ENCODE measurements at regions not wholly inside any gene's neighbourhood (a gene's known extent, or its start where the extent isn't known, plus 50 kb on each side); places are given as distances from the start of the nearest gene placed in this dataset.

- intact Hi-C loops (cut with DNase I; ENCODE audit: low total_unique reads) = no loop called here
- no peaks in the 10 kb centered on the region for H3K36me3 ChIP-seq (ENCODE audit: low read depth, missing control alignments)
- TF ChIP-seq POLR2A (IDR thresholded peaks at IDR 0.05) = no peak
- TF ChIP-seq, protein P1, sequence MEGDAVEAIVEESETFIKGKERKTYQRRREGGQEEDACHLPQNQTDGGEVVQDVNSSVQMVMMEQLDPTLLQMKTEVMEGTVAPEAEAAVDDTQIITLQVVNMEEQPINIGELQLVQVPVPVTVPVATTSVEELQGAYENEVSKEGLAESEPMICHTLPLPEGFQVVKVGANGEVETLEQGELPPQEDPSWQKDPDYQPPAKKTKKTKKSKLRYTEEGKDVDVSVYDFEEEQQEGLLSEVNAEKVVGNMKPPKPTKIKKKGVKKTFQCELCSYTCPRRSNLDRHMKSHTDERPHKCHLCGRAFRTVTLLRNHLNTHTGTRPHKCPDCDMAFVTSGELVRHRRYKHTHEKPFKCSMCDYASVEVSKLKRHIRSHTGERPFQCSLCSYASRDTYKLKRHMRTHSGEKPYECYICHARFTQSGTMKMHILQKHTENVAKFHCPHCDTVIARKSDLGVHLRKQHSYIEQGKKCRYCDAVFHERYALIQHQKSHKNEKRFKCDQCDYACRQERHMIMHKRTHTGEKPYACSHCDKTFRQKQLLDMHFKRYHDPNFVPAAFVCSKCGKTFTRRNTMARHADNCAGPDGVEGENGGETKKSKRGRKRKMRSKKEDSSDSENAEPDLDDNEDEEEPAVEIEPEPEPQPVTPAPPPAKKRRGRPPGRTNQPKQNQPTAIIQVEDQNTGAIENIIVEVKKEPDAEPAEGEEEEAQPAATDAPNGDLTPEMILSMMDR (IDR thresholded peaks at IDR 0.05) = no peak
- H3K27me3 ChIP-seq = no peaks in the 10 kb centered on the region
- WGBS, 2 donors = 0 to 53% methylated on average over 1 of the region's 1 CpG
- no peak overlapping the region for H3K27ac ChIP-seq
- H3K4me3 ChIP-seq = no peak overlapping the region
- H3K4me1 ChIP-seq = no peaks in the 10 kb centered on the region
- no peak for DNase-seq
- H3K9me3 ChIP-seq = no peaks in the 10 kb centered on the region
These were observed 138.4 kb upstream of the G2E3 start for GRCh38 chr14:30420515-30420914.

GRCh38 chr14:30426463-30426862 lies 132.5 kb upstream of the G2E3 start:
- H3K36me3 ChIP-seq (ENCODE audit: low read depth, missing control alignments) = no peaks in the 10 kb centered on the region
- no peak overlapping the region for H3K27ac ChIP-seq
- H3K4me1 ChIP-seq = no peaks in the 10 kb centered on the region
- no peak overlapping the region for H3K4me3 ChIP-seq
- WGBS, 2 donors = 87 to 91% methylated on average over 1 of the region's 1 CpG
- intact Hi-C loops (cut with DNase I; ENCODE audit: low total_unique reads) = no loop called here
- H3K27me3 ChIP-seq = no peaks in the 10 kb centered on the region
- H3K9me3 ChIP-seq = no peaks in the 10 kb centered on the region
- TF ChIP-seq POLR2A (IDR thresholded peaks at IDR 0.05) = no peak
- TF ChIP-seq, protein P1 (IDR thresholded peaks at IDR 0.05) = no peak
- DNase-seq = no peak

DNA sequence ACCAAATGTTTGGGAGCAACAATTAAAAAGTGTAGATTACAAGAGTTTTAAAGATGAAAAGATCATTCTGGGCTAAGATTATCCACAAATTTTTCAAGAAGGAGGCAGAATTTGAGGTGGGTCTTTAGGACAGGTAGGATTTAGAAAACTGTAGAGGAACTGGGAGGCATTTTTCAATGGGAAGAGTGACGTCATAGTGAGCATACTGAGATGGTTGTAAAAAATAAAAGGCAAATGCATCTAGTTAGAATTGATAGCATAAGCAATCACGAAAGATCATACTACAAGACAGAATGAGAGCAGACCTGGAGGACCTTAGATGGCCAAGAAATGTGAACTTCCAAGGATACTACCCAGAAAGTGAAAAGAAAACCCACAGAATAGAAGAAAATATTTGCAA lies 131.6 kb upstream of the G2E3 start:
- no peaks in the 10 kb centered on the region for H3K27me3 ChIP-seq
- H3K9me3 ChIP-seq = no peaks in the 10 kb centered on the region
- intact Hi-C loops (cut with DNase I; ENCODE audit: low total_unique reads) = no loop called here
- 78 to 88% methylated on average over 2 of the region's 2 CpGs for WGBS, 2 donors
- no peaks in the 10 kb centered on the region for H3K36me3 ChIP-seq (ENCODE audit: low read depth, missing control alignments)
- no peak for DNase-seq
- no peaks in the 10 kb centered on the region for H3K4me1 ChIP-seq
- H3K4me3 ChIP-seq = no peak overlapping the region
- TF ChIP-seq, protein P1 (IDR thresholded peaks at IDR 0.05) = no peak
- no peak for TF ChIP-seq POLR2A (IDR thresholded peaks at IDR 0.05)
- H3K27ac ChIP-seq = no peak overlapping the region

DNA sequence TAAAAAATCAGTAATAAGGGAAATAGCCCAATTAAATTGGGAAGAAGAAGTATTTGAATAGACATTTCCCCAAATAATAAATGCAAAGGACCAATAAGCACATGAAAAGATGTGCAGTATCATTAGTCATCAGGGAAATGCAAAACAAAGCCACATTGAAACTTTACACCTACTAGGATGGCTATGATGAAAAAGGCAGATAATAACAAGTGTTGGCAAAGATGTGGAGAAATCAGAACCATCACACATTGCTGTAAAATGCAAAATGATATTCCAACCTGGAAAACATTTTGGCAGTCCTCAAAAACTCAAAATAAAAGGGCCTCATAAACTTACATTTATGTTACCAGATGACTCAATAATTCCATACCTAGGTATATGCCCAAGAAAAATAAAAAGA lies 131.1 kb upstream of the G2E3 start:
- Histone ChIP-seq H3K4me3 (no peak overlapping the region), H3K9me3 (no peaks in the 10 kb centered on the region), H3K36me3 (ENCODE audit: low read depth, missing control alignments) (no peaks in the 10 kb centered on the region), H3K4me1 (no peaks in the 10 kb centered on the region), H3K27ac (no peak overlapping the region), H3K27me3 (no peaks in the 10 kb centered on the region)
- intact Hi-C loops (cut with DNase I; ENCODE audit: low total_unique reads) = no loop called here
- no peak for DNase-seq
- TF ChIP-seq POLR2A (IDR thresholded peaks at IDR 0.05) = no peak
- TF ChIP-seq, protein P1 (IDR thresholded peaks at IDR 0.05) = no peak

GRCh38 chr14:30431552-30431951 lies 127.4 kb upstream of the G2E3 start:
- DNase-seq = no peak
- H3K27ac ChIP-seq = no peak overlapping the region
- no peaks in the 10 kb centered on the region for H3K36me3 ChIP-seq (ENCODE audit: low read depth, missing control alignments)
- H3K4me1 ChIP-seq = no peaks in the 10 kb centered on the region
- H3K27me3 ChIP-seq = no peaks in the 10 kb centered on the region
- WGBS, 2 donors = 58 to 86% methylated on average over 1 of the region's 1 CpG
- no peak overlapping the region for H3K4me3 ChIP-seq
- H3K9me3 ChIP-seq = no peaks in the 10 kb centered on the region
- intact Hi-C loops (cut with DNase I; ENCODE audit: low total_unique reads) = no loop called here
- TF ChIP-seq, protein P1 (IDR thresholded peaks at IDR 0.05) = no peak
- no peak for TF ChIP-seq POLR2A (IDR thresholded peaks at IDR 0.05)
